GM21619 (cell line): ENCODE measurements at regions not wholly inside any gene's neighbourhood (a gene's known extent, or its start where the extent isn't known, plus 50 kb on each side); places are given as distances from the start of the nearest gene placed in this dataset.

ENCODE experiments used
- ATAC-seq: cut with Tn5 transposase; IDR thresholded peaks from one replicate; pipeline ENCODE4 v1.9.1; 2021; ENCODE audit not compliant: unreplicated experiment

DNA sequence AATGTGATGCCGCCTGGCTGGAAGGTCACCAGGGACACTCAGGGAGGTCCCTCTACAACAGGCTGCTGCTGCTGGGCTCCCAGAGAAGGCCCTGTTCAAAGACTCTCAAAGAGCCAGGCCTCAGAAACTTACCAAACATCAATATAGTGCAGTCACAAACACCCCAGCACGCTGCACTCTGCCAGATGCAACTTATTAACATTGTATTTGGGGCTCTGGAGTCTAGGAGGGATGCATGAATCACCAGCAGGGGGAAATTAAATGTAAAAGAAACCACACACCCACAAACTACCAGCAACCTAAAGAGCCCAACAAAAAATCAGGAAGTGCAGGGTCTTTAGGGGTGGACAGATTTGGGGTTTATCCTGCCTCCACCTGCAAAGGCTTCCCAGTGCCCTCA, 74.6 kb upstream of the SPATA12 start:
- ATAC-seq, result no peak

DNA sequence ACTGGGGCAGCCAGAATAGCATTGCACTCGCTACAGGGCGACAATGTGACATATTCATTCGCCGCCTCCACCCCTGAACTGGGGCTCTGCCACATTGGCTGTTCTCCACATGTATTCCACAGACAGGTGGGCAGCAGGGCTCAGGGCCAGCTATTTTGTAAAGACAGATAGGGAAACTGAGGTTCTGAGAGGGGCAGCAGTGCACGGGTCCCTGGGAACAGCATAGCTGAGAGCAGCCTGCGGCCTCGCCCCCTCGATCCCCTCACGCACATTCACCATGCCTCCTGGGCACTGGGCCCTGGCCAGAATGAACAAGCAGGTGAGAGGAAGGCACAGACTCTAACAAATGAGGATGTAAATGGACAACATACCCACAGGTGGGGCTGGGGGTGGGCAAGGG, 75.0 kb upstream of the SPATA12 start:
- no peak for ATAC-seq

DNA sequence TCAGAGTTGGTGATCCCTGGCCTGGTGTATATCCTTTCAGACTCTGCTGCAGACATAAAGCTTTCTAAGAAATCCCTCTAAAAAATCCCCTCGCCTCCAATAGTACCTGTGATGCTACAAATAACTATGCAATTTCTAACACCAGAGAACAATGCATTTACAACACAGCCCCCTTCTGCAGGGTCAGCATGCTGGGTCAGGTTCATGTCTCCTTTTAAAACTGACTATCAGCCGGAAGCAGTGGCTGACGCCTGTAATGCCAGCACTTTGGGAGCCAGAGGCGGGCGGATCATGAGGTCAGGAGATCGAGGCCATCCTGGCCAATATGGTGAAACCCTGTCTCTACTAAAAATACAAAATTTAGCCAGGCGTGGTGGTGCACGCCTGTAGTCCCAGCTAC, 77.0 kb upstream of the SPATA12 start:
- no peak for ATAC-seq

DNA sequence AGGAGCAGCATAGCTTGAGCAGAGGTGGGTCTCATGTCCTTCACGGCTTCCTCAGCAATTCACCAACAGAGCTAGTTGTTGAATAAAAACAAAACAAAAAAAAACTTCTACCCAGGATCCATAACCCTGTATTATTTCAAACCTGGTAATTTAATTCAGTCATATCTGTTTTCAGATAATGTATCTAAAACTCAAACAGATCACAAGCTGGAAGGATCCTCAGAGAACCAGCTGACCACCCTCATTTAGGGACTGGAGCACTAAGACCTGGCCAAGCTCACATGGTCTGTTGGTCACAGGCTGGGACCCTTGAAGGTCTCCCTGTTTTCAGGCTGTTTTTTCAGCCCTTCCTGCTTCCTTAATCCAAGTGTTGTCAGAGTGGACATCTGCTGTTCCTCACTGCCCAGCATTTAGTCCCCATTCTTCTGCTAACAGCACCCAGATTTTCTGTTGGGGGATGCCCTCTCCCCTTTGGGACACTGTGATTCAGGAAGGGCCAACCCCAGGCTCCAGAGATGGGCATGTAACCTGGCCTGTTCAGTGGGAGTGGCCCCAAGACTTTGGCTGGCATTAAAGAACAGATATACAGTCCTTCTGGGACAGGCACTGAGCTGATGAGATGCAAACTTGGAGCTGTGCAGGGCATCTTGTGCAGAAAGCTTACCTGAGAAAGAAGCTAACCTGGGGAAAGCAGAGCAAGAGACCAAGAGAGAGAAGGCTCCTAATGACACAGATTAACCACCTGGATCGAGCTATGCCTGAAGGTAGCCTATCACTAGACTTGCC, 78.8 kb upstream of the SPATA12 start:
- ATAC-seq, result no peak

DNA sequence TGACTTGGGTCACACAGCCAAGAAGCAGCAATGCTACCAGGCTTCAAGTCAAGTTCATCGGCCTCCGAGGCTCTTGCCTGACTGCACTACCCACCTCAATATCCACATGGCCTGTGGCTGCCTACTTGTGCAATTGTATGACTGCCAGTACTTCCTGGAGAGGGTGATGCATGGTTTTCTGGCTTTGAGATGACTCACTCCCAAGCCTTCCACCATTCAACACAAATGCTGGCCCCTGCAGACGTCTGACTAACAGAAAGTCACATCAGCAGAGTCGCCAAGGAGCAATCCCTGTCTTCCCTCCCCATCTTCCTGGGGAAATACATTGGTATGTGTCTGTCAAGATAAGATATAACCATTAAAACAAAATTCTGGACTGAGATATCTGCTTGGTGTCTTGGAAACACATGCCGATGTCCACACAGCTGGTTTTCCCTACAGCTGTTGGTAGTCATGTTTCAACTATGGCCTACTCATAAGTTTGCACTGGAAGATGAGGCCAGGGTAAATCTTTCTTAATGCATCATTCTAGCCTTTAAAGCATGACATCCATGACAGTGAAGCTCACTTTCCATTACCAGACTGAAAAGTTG, 79.6 kb upstream of the SPATA12 start:
- ATAC-seq, result no peak

DNA sequence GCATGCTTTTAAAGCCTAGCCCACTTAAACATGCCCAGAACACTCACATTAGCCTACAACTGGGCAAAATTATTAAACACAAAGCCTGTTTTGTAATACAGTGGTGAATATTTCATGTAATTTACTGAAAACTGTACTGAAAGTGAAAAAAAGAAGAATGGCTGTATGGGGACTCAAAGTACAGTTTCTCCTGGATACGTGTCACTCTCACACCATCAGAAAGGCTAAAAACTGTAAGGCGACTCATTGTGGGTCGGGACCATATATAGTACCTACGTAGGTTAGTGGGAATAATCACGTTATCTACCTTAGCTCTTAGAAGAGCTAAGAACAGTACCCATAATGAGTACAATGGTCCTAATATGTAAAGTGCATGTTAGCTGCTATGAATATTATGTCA, 80.2 kb upstream of the SPATA12 start:
- no peak for ATAC-seq

GRCh38 chr3:56979791-56980190, 80.7 kb upstream of the SPATA12 start:
- ATAC-seq, result no peak

DNA sequence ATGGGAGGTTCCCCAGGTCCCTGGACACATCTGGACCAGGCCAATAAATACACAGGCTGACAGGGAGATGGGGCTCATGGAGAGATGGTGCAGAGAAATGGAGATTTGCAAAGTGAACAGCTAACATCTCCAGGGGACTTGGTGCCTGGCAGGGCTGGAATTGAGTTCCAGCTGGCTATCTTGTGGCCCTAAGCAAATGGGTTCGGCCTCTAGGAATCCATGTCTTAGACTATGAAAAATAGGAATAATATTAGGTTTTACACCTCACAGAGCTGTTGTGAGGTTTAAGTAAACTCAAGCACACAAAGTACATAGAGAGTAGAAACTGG, 82.9 kb upstream of the SPATA12 start:
- ATAC-seq, result no peak

DNA sequence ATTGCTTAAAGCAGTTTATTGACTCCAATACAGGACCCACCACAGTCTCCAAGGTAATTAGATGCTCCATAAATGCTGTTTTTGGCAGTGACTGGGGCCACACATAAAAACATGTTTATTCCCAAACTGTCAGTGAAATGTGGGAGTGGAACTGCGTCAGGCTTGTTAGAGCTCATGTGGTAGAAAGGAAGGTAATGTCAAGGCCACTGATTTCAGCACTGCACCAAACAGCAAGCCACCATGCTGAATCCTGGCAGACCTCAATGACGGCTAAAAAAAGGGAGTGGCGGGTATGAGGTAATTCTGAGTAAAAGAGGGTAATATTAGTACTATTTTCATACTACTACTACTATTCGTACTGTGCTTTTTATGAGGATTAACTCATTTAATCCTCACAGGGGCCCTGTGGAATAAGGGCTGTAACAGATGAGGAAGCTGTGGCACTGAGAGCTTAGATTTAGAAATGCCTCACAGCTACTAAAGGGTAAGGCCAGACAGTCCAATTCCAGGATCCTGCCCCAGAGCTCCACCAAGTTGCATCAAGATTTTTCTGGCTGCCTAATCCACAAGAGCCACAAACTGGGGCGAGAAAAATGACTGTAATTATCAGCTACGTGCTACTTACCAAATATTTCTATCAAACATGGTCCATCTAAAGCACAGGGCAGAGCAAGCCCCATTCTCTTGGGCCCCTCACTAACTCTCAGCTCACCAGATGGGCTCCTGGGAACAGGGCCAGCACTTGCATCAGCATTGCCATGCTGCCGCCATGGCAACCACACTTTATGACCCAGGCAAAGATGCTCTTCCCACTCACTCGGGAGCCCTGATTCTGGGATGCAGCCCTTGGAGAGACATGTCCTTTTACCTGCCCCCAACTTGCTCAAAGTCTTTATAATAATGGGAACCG, 83.6 kb upstream of the SPATA12 start:
- no peak for ATAC-seq

GRCh38 chr3:56975567-56975966, 84.9 kb upstream of the SPATA12 start:
- no peak for ATAC-seq

- no peak for ATAC-seq
These were observed 86.1 kb upstream of the SPATA12 start for GRCh38 chr3:56974247-56974930.

GRCh38 chr3:56971816-56972215, 88.6 kb upstream of the SPATA12 start:
- no peak for ATAC-seq

GRCh38 chr3:56971261-56971660, 89.2 kb upstream of the SPATA12 start:
- no peak for ATAC-seq

GRCh38 chr3:56970461-56970879, 90.0 kb upstream of the SPATA12 start:
- ATAC-seq, result no peak

GRCh38 chr3:56969851-56970250, 90.6 kb upstream of the SPATA12 start:
- no peak for ATAC-seq

- ATAC-seq, result no peak
These were observed 94.0 kb upstream of the SPATA12 start for GRCh38 chr3:56966509-56966908.

- ATAC-seq, result no peak
These were observed 94.4 kb upstream of the SPATA12 start for GRCh38 chr3:56966104-56966503.

DNA sequence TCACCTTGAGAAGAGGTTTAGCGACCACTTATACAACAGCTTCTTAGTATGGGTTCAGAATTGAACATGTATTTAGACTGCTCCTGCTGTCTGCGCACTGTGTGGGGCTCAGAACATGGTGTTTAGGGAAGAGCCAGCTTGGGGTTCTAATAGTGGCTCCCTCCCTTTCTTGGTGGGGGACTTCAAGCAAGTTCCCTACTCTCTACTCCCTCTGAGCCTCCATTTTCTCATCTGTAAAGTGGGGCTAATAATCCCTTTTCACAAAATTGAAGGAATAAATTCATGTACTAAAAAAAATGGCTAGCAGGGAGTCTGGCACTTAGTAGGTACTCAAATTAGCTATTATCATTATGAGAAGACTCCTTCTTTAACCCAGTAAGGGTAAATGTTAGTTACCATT, 97.5 kb upstream of the SPATA12 start:
- no peak for ATAC-seq

DNA sequence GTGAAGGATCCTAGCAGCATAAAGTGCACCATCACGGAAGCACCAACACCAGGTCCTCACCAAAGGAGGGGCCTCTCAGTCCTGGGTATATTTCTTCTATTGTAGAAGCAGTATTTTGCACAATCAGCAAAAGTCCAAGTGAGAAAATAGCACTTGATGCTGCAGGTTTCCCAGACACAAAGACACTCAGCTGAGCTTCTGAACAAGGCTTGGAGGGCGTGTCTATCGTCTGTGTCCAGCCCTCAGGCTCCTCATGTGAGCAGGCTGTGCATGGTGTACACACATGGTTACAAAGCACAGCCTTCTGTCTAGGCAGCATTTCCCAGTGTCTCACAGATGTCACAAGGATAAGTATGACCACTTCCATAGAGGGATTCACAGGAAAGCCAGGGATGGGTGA, 98.3 kb upstream of the SPATA12 start:
- no peak for ATAC-seq

- ATAC-seq, result peak; percentile 58
These were observed 100.1 kb upstream of the SPATA12 start for GRCh38 chr3:56960234-56960917.

- no peak for ATAC-seq
These were observed 101.6 kb upstream of the SPATA12 start for GRCh38 chr3:56958879-56959278.
